BJ (cell line): ENCODE measurements at regions not wholly inside any gene's neighbourhood (a gene's known extent, or its start where the extent isn't known, plus 50 kb on each side); places are given as distances from the start of the nearest gene placed in this dataset.

ENCODE experiments used
- CTCF ChIA-PET: fragments of 350-600 bp; formaldehyde crosslinking; extraction: SDS; loops from one replicate; lab custom pipeline; 2021; ENCODE audit warnings: antibody characterized with exemption, inconsistent platforms; lab: Yijun Ruan, JAX
- POLR2A ChIA-PET: fragments of 300-600 bp; sonication (Branson Sonifier 250); formaldehyde crosslinking; extraction: SDS; loops from one replicate; lab custom pipeline; 2021; ENCODE audit warnings: antibody characterized with exemption; lab: Charles Lee
- DNase-seq: peaks from one replicate; pipeline ENCODE4 v3.0.0-alpha.2; 2011; ENCODE audit warnings: low read depth
- H3K27me3 ChIP-seq: 2 replicates; pipeline ENCODE4 v1.6.0; 2011; ENCODE audit warnings: low read length; ENCODE audit not compliant: control insufficient read depth, insufficient read depth
- H3K36me3 ChIP-seq: 2 replicates; pipeline ENCODE4 v1.5.1; 2011; ENCODE audit warnings: low read length; ENCODE audit not compliant: control insufficient read depth, insufficient read depth
- H3K4me3 ChIP-seq: 2 replicates; pipeline ENCODE4 v1.5.1; 2011; ENCODE audit warnings: low read depth, mild to moderate bottlenecking, control low read depth, low read length
- TF ChIP-seq, protein P1 (sequence below): IDR thresholded peaks from 2 replicates; pipeline ENCODE4 v1.5.1; 2011; ENCODE audit warnings: low read depth, mild to moderate bottlenecking, control low read depth, inconsistent platforms, low read length, moderate library complexity; ENCODE audit not compliant: insufficient read depth

DNA sequence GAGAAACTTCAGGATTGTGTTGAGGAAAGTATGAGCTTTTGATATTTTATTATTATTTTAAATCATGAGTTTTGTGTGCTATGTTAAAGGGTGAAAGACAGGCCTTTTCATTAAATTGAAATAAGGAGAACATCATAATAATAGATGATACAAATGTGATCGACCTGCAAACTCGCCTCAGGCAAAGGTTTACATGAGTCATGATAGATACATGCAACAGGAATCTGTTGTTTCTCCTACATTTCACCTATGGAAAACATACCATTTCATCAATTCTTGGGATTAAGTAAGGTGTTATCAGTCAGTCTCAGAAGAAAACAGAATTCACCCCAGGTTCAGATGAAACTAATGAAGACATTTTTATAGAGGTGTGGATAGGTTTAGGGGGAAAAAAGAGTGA lies 1992.5 kb upstream of the PIK3C3 start:
- POLR2A ChIA-PET: no interaction called here

DNA sequence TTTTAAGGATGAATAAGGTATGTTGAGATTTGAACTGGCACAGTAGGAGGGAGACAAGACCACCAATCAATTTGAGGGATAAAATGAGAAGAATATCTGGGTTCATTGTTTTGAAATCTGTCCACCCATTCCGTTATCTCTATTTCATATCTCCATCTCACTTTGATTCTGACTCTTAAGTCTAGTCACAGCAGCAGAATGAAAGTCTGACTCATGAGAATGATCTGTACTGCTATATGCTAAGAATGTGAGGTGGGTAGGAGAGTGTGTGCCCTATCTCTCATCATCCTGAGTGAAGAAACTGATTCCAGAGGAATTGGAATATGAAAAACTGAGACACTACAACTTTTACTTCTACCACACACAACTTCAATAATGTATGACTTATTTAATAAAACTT lies 1994.5 kb upstream of the PIK3C3 start:
- DNase-seq: no peak
- H3K36me3 ChIP-seq: no peaks in the 10 kb centered on the region
- ChIA-PET CTCF (no interaction called here), POLR2A (no interaction called here)
- H3K4me3 ChIP-seq: no peak overlapping the region
- TF ChIP-seq, protein P1, sequence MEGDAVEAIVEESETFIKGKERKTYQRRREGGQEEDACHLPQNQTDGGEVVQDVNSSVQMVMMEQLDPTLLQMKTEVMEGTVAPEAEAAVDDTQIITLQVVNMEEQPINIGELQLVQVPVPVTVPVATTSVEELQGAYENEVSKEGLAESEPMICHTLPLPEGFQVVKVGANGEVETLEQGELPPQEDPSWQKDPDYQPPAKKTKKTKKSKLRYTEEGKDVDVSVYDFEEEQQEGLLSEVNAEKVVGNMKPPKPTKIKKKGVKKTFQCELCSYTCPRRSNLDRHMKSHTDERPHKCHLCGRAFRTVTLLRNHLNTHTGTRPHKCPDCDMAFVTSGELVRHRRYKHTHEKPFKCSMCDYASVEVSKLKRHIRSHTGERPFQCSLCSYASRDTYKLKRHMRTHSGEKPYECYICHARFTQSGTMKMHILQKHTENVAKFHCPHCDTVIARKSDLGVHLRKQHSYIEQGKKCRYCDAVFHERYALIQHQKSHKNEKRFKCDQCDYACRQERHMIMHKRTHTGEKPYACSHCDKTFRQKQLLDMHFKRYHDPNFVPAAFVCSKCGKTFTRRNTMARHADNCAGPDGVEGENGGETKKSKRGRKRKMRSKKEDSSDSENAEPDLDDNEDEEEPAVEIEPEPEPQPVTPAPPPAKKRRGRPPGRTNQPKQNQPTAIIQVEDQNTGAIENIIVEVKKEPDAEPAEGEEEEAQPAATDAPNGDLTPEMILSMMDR: no peak
- H3K27me3 ChIP-seq: no peaks in the 10 kb centered on the region

More for the DNA sequence above, 1992.5 kb upstream of the PIK3C3 start:
- CTCF ChIA-PET: no interaction called here
- TF ChIP-seq, protein P1: no peak
- no peak for DNase-seq
- H3K4me3 ChIP-seq: no peak overlapping the region
- no peaks in the 10 kb centered on the region for H3K36me3 ChIP-seq
- no peaks in the 10 kb centered on the region for H3K27me3 ChIP-seq

DNA sequence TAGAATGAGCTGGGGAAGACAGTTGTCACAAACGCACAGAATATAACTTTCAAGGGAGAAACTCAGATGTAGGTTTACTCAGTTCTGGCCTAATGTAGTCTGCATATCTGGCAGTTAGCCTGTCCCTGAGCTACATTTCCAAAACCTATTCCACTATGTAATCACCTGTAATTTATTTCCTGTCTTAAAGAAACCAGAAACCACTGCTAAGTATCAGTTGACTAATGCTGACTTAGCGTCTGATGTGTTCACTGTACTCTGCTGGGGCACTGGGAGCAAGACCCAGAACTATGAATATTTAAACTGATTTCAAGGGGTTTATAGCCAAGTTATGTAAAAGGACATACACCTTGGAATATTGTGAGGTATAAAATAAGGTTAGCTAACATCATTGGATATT lies 1995.2 kb upstream of the PIK3C3 start:
- H3K27me3 ChIP-seq: no peaks in the 10 kb centered on the region
- CTCF ChIA-PET: no interaction called here
- DNase-seq: no peak
- TF ChIP-seq, protein P1: no peak
- no peaks in the 10 kb centered on the region for H3K36me3 ChIP-seq
- POLR2A ChIA-PET: no interaction called here
- H3K4me3 ChIP-seq: no peak overlapping the region

DNA sequence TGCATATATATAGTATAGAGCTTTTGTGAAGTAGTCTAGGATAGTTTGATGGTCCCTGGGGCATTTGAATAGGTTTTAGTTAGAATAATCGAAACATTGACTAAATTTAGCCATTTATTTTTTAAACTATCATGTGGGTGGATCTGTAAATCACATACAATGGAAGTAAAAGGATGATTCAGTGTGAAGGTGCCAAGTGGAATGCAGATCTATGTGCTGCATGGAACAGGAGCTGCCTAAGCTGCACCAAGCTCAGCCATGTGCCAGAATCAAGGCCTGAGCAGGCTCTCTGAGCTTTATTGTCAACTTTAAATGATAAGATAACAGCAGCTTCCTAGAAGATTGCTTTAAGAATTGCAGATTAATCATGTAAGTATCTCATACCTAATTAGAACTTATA lies 1996.2 kb upstream of the PIK3C3 start:
- POLR2A ChIA-PET: no interaction called here
- Histone ChIP-seq H3K27me3 (no peaks in the 10 kb centered on the region), H3K4me3 (no peak overlapping the region), H3K36me3 (no peaks in the 10 kb centered on the region)
- no peak for DNase-seq
- TF ChIP-seq, protein P1: no peak
- CTCF ChIA-PET: no interaction called here

- CTCF ChIA-PET: no interaction called here
- H3K27me3 ChIP-seq: no peaks in the 10 kb centered on the region
- DNase-seq: no peak
- TF ChIP-seq, protein P1: no peak
- no peak overlapping the region for H3K4me3 ChIP-seq
- POLR2A ChIA-PET: no interaction called here
- no peaks in the 10 kb centered on the region for H3K36me3 ChIP-seq
Measured at GRCh38 chr18:39952816-39953215, 2002.2 kb upstream of the PIK3C3 start.
